Gastrocnemius medialis (tissue), 4 donors: ENCODE measurements at regions not wholly inside any gene's neighbourhood (a gene's known extent, or its start where the extent isn't known, plus 50 kb on each side); places are given as distances from the start of the nearest gene placed in this dataset.
A peak's percentile ranks its signal among the peaks of the same experiment; 100 is the strongest.
"Not testable (repeated sequence)": the region's sequence is repeated elsewhere in the genome, so short reads cannot be mapped to it uniquely, and the experiment has no call there.

ENCODE experiments used
- ATAC-seq, 2 donors: fragments of 150-250 bp; one replicate each; pipeline ENCODE4 v1.9.1; 2016
- DNase-seq, 2 donors: peaks; one replicate each; pipeline ENCODE4 v3.0.0-alpha.2; 2019
- H3K27ac ChIP-seq, 4 donors: fragments of 200-600 bp; sonication (generic); 1 replicate in 1 of 4; 2 replicates in 3 of 4; pipeline ENCODE4 v1.5.1; 2016 to 2018; ENCODE audit warnings: mild to moderate bottlenecking in 2 of 4, moderate library complexity in 1 of 4
- H3K27me3 ChIP-seq, 3 donors: fragments of 200-600 bp; sonication (generic) in 2 of 3; 1 replicate in 1 of 3; 2 replicates in 2 of 3; pipeline versions ENCODE4 v1.5.1 to v1.6.0; 2016 to 2019; ENCODE audit warnings: mild to moderate bottlenecking in 1 of 3, moderate library complexity in 1 of 3
- H3K36me3 ChIP-seq, 2 donors: fragments of 200-600 bp; sonication (generic) in 1 of 2; one replicate each; pipeline ENCODE4 v1.5.1; 2017 to 2018
- H3K4me1 ChIP-seq, 2 donors: fragments of 200-600 bp; sonication (generic) in 1 of 2; one replicate each; pipeline ENCODE4 v1.5.1; 2016 to 2017; ENCODE audit warnings: mild to moderate bottlenecking in 2 of 2
- H3K4me3 ChIP-seq, 4 donors: fragments of 200-600 bp; sonication (generic) in 3 of 4; 1 replicate in 1 of 4; 2 replicates in 3 of 4; pipeline ENCODE4 v1.5.1; 2016 to 2019; ENCODE audit warnings: mild to moderate bottlenecking in 2 of 4
- H3K9me3 ChIP-seq, 3 donors: fragments of 200-600 bp; sonication (generic) in 2 of 3; 1 replicate in 1 of 3; 2 replicates in 2 of 3; pipeline ENCODE4 v1.5.1; 2016 to 2019
- POLR2A ChIP-seq, 2 donors: fragments of 450-650 bp; IDR thresholded peaks; one replicate each; pipeline ENCODE4 v1.6.1; 2017; ENCODE audit warnings: antibody characterized with exemption in 2 of 2, mild to moderate bottlenecking in 2 of 2, moderate library complexity in 2 of 2
- in situ Hi-C, 4 donors: fragments of 200-750 bp; cut with MboI; loops; one replicate each; pipeline versions ENCODE4 v1.15.0 to v1.8.0; 2017; ENCODE audit warnings: low sequenced_read_pairs in 4 of 4
- intact Hi-C: fragments of 100-400 bp; cut with DNase I; formaldehyde crosslinking; loops from one replicate; pipeline ENCODE4 v1.15.1; 2023; ENCODE audit warnings: low total_unique reads
- TF ChIP-seq, protein P1 (sequence below), 5 experiments: fragments of 450-650 bp in 3 of 5; fragments of 200-600 bp in 2 of 5; sonication (generic) in 2 of 5; IDR thresholded peaks in 4 of 5; conservative IDR thresholded peaks in 1 of 5; 1 replicate in 4 of 5; 2 replicates in 1 of 5; pipeline ENCODE4 v1.5.1; 2016 to 2019; ENCODE audit warnings: antibody characterized with exemption in 5 of 5, mild to moderate bottlenecking in 3 of 5, moderate library complexity in 3 of 5

DNA sequence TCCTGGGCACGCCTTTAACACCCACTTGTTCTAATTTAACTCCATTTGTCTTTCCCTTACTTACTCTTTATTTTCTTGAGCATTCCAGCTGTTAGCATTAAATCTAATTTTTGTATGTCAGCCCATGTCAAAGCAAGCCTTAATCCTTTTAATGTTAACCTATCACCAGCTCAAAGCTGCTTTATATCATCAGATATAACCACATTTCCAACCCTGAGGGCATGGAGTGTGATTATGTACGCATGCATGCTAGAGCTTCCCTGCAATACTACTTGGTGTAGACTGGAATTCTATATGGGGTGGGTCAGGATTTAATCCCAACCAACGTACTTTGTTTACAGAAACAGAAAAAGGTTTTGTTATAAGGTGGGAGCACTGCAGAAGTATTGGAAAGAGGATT is 139.4 kb upstream of the HMGN3 start:
- no peaks in the 10 kb centered on the region for H3K27me3 ChIP-seq
- no peaks in the 10 kb centered on the region for H3K4me1 ChIP-seq
- in situ Hi-C loops (no loop called here), intact Hi-C loops (no loop called here)
- H3K36me3 ChIP-seq: no peaks in the 10 kb centered on the region
- ATAC-seq: no peak
- DNase-seq: no peak
- no peak overlapping the region for H3K27ac ChIP-seq
- no peak overlapping the region for H3K4me3 ChIP-seq
- peaks cover 0 to 2% (median 0%) of the 10 kb centered on the region in 3 donors for H3K9me3 ChIP-seq
- TF ChIP-seq POLR2A (IDR thresholded peaks at IDR 0.05): no peak
- TF ChIP-seq, protein P1, sequence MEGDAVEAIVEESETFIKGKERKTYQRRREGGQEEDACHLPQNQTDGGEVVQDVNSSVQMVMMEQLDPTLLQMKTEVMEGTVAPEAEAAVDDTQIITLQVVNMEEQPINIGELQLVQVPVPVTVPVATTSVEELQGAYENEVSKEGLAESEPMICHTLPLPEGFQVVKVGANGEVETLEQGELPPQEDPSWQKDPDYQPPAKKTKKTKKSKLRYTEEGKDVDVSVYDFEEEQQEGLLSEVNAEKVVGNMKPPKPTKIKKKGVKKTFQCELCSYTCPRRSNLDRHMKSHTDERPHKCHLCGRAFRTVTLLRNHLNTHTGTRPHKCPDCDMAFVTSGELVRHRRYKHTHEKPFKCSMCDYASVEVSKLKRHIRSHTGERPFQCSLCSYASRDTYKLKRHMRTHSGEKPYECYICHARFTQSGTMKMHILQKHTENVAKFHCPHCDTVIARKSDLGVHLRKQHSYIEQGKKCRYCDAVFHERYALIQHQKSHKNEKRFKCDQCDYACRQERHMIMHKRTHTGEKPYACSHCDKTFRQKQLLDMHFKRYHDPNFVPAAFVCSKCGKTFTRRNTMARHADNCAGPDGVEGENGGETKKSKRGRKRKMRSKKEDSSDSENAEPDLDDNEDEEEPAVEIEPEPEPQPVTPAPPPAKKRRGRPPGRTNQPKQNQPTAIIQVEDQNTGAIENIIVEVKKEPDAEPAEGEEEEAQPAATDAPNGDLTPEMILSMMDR (IDR thresholded peaks at IDR 0.05 in 4 of 5, conservative IDR thresholded peaks at IDR 0.05 in 1 of 5): no peak

DNA sequence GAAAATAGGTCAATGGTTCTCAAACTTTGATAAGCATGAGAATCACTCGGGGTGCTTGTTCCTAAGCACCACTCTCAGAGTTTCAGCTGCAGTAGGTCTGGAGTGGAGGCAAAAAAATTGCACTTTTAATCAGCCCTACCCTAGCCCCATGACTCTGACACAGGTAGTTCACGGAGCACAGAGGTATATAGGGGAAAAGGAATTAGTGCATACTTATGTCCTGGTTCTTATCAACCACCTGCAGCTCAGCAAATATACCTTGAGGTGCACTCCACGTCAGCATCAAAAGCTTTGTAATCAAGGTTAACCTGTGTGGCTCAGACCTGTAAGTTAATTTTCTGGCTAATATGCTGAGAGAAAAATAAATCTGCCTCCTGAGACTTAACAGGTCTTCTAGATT is 138.8 kb upstream of the HMGN3 start:
- no peak for ATAC-seq

GRCh38 chr6:79372757-79373156 is 138.3 kb upstream of the HMGN3 start:
- intact Hi-C loops (no loop called here), in situ Hi-C loops (no loop called here)
- Histone ChIP-seq H3K36me3 (no peaks in the 10 kb centered on the region), H3K4me3 (no peak overlapping the region), H3K9me3 (peaks cover 0 to 2% (median 0%) of the 10 kb centered on the region in 3 donors), H3K27ac (no peak overlapping the region), H3K27me3 (no peaks in the 10 kb centered on the region), H3K4me1 (no peaks in the 10 kb centered on the region)
- DNase-seq (no peak), ATAC-seq (no peak)
- TF ChIP-seq POLR2A (IDR thresholded peaks at IDR 0.05): no peak
- TF ChIP-seq, protein P1 (IDR thresholded peaks at IDR 0.05 in 4 of 5, conservative IDR thresholded peaks at IDR 0.05 in 1 of 5): no peak

More for the DNA sequence above, 138.8 kb upstream of the HMGN3 start:
- intact Hi-C loops: no loop called here
- Histone ChIP-seq H3K27ac (no peak overlapping the region), H3K4me3 (no peak overlapping the region), H3K4me1 (no peaks in the 10 kb centered on the region), H3K27me3 (no peaks in the 10 kb centered on the region), H3K9me3 (peaks cover 0 to 2% (median 0%) of the 10 kb centered on the region in 3 donors), H3K36me3 (no peaks in the 10 kb centered on the region)
- TF ChIP-seq, protein P1 (IDR thresholded peaks at IDR 0.05 in 4 of 5, conservative IDR thresholded peaks at IDR 0.05 in 1 of 5): no peak
- in situ Hi-C loops: no loop called here
- no peak for DNase-seq

- Histone ChIP-seq H3K4me3 (no peak overlapping the region), H3K27me3 (no peaks in the 10 kb centered on the region), H3K9me3 (peaks cover 0 to 2% (median 0%) of the 10 kb centered on the region in 3 donors), H3K36me3 (no peaks in the 10 kb centered on the region), H3K4me1 (no peaks in the 10 kb centered on the region), H3K27ac (no peak overlapping the region)
- DNase-seq (no peak), ATAC-seq (no peak)
- in situ Hi-C loops: no loop called here
- no peak for TF ChIP-seq POLR2A (IDR thresholded peaks at IDR 0.05)
- TF ChIP-seq, protein P1 (IDR thresholded peaks at IDR 0.05 in 4 of 5, conservative IDR thresholded peaks at IDR 0.05 in 1 of 5): no peak
- intact Hi-C loops: no loop called here
These were observed 134.5 kb upstream of the HMGN3 start for GRCh38 chr6:79369026-79369425.

DNA sequence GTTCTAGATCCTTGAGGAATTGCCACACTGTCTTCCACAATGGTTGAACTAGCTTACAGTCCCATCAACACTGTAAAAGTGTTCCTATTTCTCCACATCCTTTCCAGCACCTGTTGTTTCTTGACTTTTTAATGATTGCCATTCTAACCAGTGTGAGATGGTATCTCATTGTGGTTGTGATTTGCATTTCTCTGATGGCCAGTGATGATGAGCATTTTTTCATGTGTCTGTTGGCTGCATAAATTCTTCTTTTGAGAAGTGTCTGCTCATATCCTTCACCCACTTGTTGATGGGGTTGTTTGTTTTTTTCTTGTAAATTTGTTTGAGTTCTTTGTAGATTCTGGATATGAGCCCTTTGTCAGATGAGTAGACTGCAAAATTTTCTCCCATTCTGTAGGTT is 129.0 kb upstream of the HMGN3 start:
- ATAC-seq, intact Hi-C loops, H3K27me3 ChIP-seq, DNase-seq, H3K27ac ChIP-seq, H3K9me3 ChIP-seq, H3K36me3 ChIP-seq, H3K4me1 ChIP-seq, in situ Hi-C loops: not testable (repeated sequence)
- H3K4me3 ChIP-seq: peak overlapping the region in 1 of 4 donors; percentile 17

DNA sequence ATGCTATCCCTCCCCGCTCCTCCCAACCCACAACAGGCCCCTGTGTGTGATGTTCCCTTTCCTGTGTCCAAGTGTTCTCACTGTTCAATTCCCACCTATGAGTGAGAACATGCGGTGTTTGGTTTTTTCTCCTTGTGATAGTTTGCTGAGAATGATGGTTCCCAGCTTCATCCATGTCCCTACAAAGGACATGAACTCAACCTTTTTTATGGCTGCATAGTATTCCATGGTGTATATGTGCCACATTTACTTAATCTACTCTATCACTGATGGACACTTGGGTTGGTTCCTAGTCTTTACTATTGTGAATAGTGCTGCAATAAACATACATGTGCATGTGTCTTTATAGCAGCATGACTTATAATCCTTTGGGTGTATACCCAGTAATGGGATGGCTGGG is 126.6 kb upstream of the HMGN3 start:
- H3K27ac ChIP-seq, ATAC-seq, DNase-seq, intact Hi-C loops, H3K9me3 ChIP-seq, in situ Hi-C loops, H3K27me3 ChIP-seq, H3K4me1 ChIP-seq, H3K36me3 ChIP-seq, H3K4me3 ChIP-seq: not testable (repeated sequence)
